ENCODE measurements at regions not wholly inside any gene's neighbourhood (a gene's known extent, or its start where the extent isn't known, plus 50 kb on each side); places are given as distances from the start of the nearest gene placed in this dataset.

GRCh38 chrX:115373308-115373707, 83.8 kb downstream of the LUZP4 start:
- TF ChIP-seq CTCF (conservative IDR thresholded peaks at IDR 0.05; ENCODE audit: low read depth, low read length) = no peak
- no peak for TF ChIP-seq EZH2phosphoT487 (IDR thresholded peaks at IDR 0.05; ENCODE audit: borderline replicate concordance, low read length)

Data from PC-3 (cell line).